ENCODE measurements at regions not wholly inside any gene's neighbourhood (a gene's known extent, or its start where the extent isn't known, plus 50 kb on each side); places are given as distances from the start of the nearest gene placed in this dataset.

DNA sequence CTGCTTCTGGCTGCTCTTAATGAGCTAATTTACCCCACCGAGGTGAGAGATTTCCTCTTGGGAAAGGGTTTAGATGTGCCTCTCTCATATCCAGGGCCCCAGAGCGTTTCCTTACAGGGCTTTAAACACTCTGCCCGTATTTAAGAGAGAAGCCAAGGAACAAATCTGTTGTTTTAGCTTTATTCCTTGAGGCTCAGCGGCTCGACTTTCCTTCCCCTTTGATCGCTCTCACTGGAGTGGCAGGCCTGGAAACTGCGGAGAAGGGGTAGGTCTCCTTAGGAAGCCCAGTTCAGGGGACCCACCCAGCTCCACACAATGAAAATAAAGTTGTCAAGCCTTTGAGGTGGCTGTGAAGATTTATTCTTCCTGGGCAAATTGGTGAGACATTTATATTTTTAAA, 132.0 kb upstream of the JAG1 start:
- no peak overlapping the region for H3K4me3 ChIP-seq (ENCODE audit: low read depth, low read length)
- TF ChIP-seq, protein P1, sequence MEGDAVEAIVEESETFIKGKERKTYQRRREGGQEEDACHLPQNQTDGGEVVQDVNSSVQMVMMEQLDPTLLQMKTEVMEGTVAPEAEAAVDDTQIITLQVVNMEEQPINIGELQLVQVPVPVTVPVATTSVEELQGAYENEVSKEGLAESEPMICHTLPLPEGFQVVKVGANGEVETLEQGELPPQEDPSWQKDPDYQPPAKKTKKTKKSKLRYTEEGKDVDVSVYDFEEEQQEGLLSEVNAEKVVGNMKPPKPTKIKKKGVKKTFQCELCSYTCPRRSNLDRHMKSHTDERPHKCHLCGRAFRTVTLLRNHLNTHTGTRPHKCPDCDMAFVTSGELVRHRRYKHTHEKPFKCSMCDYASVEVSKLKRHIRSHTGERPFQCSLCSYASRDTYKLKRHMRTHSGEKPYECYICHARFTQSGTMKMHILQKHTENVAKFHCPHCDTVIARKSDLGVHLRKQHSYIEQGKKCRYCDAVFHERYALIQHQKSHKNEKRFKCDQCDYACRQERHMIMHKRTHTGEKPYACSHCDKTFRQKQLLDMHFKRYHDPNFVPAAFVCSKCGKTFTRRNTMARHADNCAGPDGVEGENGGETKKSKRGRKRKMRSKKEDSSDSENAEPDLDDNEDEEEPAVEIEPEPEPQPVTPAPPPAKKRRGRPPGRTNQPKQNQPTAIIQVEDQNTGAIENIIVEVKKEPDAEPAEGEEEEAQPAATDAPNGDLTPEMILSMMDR (IDR thresholded peaks at IDR 0.05; ENCODE audit: low read depth, low read length): no peak
- DNase-seq (ENCODE audit: low read depth, low spot score): no peak
- in situ Hi-C loops (cut with HindIII; ENCODE audit: low sequenced_read_pairs): no loop called here

DNA sequence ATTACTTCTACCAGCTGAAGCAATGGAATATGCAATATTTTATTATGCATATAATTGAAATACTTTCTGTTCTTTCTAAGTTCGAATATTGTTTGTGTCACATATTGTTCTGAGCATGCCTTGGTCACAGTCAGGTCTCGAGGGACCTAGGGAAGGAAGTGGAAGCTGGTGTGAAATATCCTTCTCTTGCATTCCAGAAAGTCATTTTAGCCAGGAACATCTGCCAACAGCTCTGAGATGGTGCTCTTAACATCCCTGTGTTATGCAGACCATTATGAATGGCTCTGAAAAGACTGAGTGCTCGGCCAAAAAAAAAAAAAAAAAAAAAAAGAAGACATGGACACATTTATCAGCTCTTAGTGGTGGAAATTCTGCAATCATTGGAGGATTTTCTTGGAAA, 132.7 kb upstream of the JAG1 start:
- in situ Hi-C loops (cut with HindIII; ENCODE audit: low sequenced_read_pairs): no loop called here
- DNase-seq (ENCODE audit: low read depth, low spot score): no peak
- TF ChIP-seq, protein P1 (IDR thresholded peaks at IDR 0.05; ENCODE audit: low read depth, low read length): no peak
- no peak overlapping the region for H3K4me3 ChIP-seq (ENCODE audit: low read depth, low read length)

DNA sequence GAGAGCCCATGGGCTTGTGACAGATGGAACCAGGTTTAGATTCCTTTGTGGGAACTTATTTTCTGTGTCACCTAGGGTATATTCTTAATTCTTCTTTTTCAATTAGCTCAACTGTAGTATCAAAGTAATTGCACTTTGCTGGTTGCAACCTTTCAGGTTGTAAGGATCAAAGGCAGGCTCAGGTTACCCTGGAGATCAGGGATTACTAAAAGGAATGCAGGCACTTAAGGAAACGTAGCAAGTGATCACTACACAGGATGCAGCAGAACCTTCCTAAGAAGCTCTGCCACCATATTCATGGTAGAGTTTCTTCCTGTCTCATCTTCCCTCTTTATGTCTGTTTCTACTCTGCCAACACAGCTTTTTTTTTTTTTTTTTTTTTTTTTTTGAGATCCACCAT, 133.2 kb upstream of the JAG1 start:
- DNase-seq (ENCODE audit: low read depth, low spot score): no peak
- no peak overlapping the region for H3K4me3 ChIP-seq (ENCODE audit: low read depth, low read length)
- TF ChIP-seq, protein P1 (IDR thresholded peaks at IDR 0.05; ENCODE audit: low read depth, low read length): no peak
- in situ Hi-C loops (cut with HindIII; ENCODE audit: low sequenced_read_pairs): no loop called here

DNA sequence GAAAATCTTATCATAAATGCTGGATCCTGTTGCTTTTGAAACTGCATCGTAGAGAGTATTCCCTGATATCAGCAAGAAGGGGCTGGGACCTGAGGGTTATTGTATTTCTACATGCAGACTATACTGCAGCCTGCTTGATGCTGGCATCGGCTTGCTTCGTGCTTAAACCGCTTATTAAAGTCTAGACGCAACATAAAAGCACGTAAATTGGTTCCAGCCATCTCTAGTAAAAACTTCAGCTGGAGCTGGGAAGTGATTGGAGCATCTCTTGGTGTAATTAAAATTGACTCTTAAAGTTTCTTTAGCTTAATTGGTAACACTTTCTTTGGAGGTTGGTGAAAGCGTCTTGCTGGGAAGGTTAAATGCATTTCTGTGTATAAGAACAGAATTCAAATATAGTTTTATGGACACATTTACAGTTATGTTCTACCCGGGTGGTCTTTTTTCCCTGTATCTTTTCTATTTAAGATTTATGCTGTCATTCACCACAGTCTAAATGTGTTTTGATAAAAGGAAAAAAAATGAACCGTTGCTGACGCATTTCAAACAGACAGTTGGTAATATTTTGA, 139.0 kb upstream of the JAG1 start:
- DNase-seq (ENCODE audit: low read depth, low spot score): no peak
- no peak overlapping the region for H3K4me3 ChIP-seq (ENCODE audit: low read depth, low read length)
- in situ Hi-C loops (cut with HindIII; ENCODE audit: low sequenced_read_pairs): no loop called here
- TF ChIP-seq, protein P1 (IDR thresholded peaks at IDR 0.05; ENCODE audit: low read depth, low read length): no peak

DNA sequence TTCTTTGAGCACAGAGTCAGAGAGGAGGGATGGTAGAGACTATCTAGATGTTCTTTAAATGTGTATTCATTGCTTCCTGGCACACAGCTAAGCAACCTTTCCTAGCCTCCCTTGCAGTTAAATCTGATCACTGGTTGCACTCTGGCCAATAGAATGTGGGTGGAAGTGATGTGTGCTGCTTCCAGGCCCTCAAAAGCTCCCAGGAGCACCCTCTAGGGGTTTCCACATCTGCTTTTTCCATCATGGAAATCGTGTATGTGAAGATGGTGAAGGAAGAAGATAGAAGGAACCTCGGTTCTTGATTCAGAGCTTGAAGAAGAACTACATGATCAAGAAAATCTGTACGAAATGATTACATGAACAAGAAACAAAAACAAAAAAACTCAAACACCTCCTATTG, 149.8 kb upstream of the JAG1 start:
- in situ Hi-C loops (cut with HindIII; ENCODE audit: low sequenced_read_pairs): no loop called here
- TF ChIP-seq, protein P1 (IDR thresholded peaks at IDR 0.05; ENCODE audit: low read depth, low read length): no peak
- H3K4me3 ChIP-seq (ENCODE audit: low read depth, low read length): no peak overlapping the region
- DNase-seq (ENCODE audit: low read depth, low spot score): no peak

DNA sequence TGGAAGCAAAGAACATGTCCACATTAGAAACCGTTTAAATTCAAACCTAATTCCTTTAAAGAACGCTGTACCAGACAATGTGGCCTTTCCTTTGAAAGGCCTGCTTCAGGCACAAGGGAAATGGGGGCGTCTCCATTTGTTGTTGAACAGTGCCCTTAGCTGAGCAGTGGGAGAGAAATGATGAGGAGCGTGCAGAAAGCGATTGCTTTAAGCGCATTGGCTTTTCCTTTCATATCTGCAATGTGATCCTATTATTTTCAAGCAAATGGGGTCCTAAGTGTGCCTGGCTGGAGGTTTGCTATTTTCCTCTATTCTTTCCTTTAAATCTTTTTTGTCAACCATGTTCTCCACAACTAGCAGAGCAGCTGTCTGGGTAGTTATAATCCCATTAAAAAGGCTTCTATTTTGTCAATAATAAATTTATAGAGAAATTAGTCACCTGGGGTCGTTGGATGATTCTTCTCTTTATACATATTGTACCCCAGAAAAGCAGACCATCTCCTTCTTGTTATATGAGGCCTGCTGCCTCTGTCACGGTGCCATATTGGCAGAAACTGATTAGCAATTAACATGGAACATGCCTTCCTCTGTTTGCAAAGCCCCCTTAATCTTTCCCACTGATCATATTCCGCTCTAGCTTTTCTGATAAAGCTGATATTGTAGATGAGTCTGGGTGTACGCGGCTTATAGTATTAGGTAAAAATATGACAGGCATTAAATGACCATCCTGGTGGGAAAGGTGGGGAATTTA, 151.1 kb upstream of the JAG1 start:
- in situ Hi-C loops (cut with HindIII; ENCODE audit: low sequenced_read_pairs): no loop called here
- H3K4me3 ChIP-seq (ENCODE audit: low read depth, low read length): no peak overlapping the region
- TF ChIP-seq, protein P1 (IDR thresholded peaks at IDR 0.05; ENCODE audit: low read depth, low read length): no peak
- DNase-seq (ENCODE audit: low read depth, low spot score): no peak

All from astrocyte of the spinal cord (primary cell).